HEK293 (cell line): ENCODE measurements at regions not wholly inside any gene's neighbourhood (a gene's known extent, or its start where the extent isn't known, plus 50 kb on each side); places are given as distances from the start of the nearest gene placed in this dataset.

Experiments used
- BCL11B ChIP-seq: fragments of 450-650 bp; formaldehyde crosslinking; IDR thresholded peaks from 2 replicates; pipeline ENCODE4 v1.5.1; 2016; ENCODE audit warnings: low read depth, missing biosample characterization, missing genetic modification characterization
- EGR2 ChIP-seq: fragments of 450-650 bp; formaldehyde crosslinking; IDR thresholded peaks from 2 replicates; pipeline ENCODE4 v1.5.1; 2016; ENCODE audit warnings: low read depth, missing biosample characterization, missing genetic modification characterization
- FEZF1 ChIP-seq: fragments of 450-650 bp; formaldehyde crosslinking; IDR thresholded peaks from 2 replicates; pipeline ENCODE4 v1.5.1; 2016; ENCODE audit warnings: missing biosample characterization, missing genetic modification characterization
- GFI1B ChIP-seq: fragments of 450-650 bp; formaldehyde crosslinking; IDR thresholded peaks from 2 replicates; pipeline ENCODE4 v1.5.1; 2016; ENCODE audit warnings: missing biosample characterization, missing genetic modification characterization
- KLF1 ChIP-seq: fragments of 450-650 bp; formaldehyde crosslinking; IDR thresholded peaks from 2 replicates; pipeline ENCODE4 v1.5.1; 2016; ENCODE audit warnings: missing biosample characterization, missing genetic modification characterization
- OSR2 ChIP-seq: fragments of 450-650 bp; formaldehyde crosslinking; IDR thresholded peaks from 2 replicates; pipeline ENCODE4 v1.5.1; 2016; ENCODE audit warnings: missing biosample characterization, missing genetic modification characterization
- YY1 ChIP-seq: fragments of 450-650 bp; formaldehyde crosslinking; IDR thresholded peaks from 2 replicates; pipeline ENCODE4 v1.5.1; 2018; ENCODE audit warnings: missing biosample characterization, missing genetic modification characterization
- ZBTB1 ChIP-seq: fragments of 450-650 bp; formaldehyde crosslinking; IDR thresholded peaks from 2 replicates; pipeline ENCODE4 v1.5.1; 2016; ENCODE audit warnings: missing biosample characterization, missing genetic modification characterization
- ZBTB48 ChIP-seq: fragments of 450-650 bp; formaldehyde crosslinking; IDR thresholded peaks from 2 replicates; pipeline ENCODE4 v1.5.1; 2016; ENCODE audit warnings: missing biosample characterization, missing genetic modification characterization
- ZNF133 ChIP-seq: fragments of 450-650 bp; formaldehyde crosslinking; IDR thresholded peaks from 2 replicates; pipeline ENCODE4 v1.5.1; 2016; ENCODE audit warnings: missing biosample characterization, missing genetic modification characterization
- ZNF155 ChIP-seq: fragments of 450-650 bp; formaldehyde crosslinking; IDR thresholded peaks from 2 replicates; pipeline ENCODE4 v1.5.1; 2016; ENCODE audit warnings: missing biosample characterization, missing genetic modification characterization
- ZNF184 ChIP-seq: fragments of 450-650 bp; IDR thresholded peaks from 2 replicates; pipeline ENCODE4 v1.5.1; 2018; ENCODE audit warnings: missing biosample characterization, mild to moderate bottlenecking, missing genetic modification characterization
- ZNF2 ChIP-seq: fragments of 450-650 bp; formaldehyde crosslinking; IDR thresholded peaks from 2 replicates; pipeline ENCODE4 v1.5.1; 2016; ENCODE audit warnings: missing biosample characterization, missing genetic modification characterization
- ZNF266 ChIP-seq: fragments of 450-650 bp; formaldehyde crosslinking; IDR thresholded peaks from 2 replicates; pipeline ENCODE4 v1.5.1; 2016; ENCODE audit warnings: missing biosample characterization, missing genetic modification characterization, low read depth
- ZNF366 ChIP-seq: fragments of 450-650 bp; formaldehyde crosslinking; conservative IDR thresholded peaks from 2 replicates; pipeline ENCODE4 v1.5.1; 2016; ENCODE audit warnings: missing biosample characterization, missing genetic modification characterization
- ZNF473 ChIP-seq: fragments of 450-650 bp; formaldehyde crosslinking; IDR thresholded peaks from 2 replicates; pipeline ENCODE4 v1.5.1; 2017; ENCODE audit warnings: missing biosample characterization, missing genetic modification characterization
- ZNF530 ChIP-seq: fragments of 450-650 bp; formaldehyde crosslinking; IDR thresholded peaks from 2 replicates; pipeline ENCODE4 v1.5.1; 2016; ENCODE audit warnings: low read depth, missing biosample characterization, missing genetic modification characterization
- ZNF560 ChIP-seq: fragments of 450-650 bp; formaldehyde crosslinking; IDR thresholded peaks from 2 replicates; pipeline ENCODE4 v1.5.1; 2017; ENCODE audit warnings: missing biosample characterization, missing genetic modification characterization, borderline replicate concordance
- ZNF596 ChIP-seq: fragments of 450-650 bp; IDR thresholded peaks from 2 replicates; pipeline ENCODE4 v1.5.0; 2018; ENCODE audit warnings: missing biosample characterization, mild to moderate bottlenecking, missing genetic modification characterization, moderate library complexity
- ZNF768 ChIP-seq: fragments of 450-650 bp; formaldehyde crosslinking; IDR thresholded peaks from 2 replicates; pipeline ENCODE4 v1.5.1; 2018; ENCODE audit warnings: missing biosample characterization, mild to moderate bottlenecking, missing genetic modification characterization
- ZNF837 ChIP-seq: fragments of 450-650 bp; formaldehyde crosslinking; IDR thresholded peaks from 2 replicates; pipeline ENCODE4 v1.5.1; 2016; ENCODE audit warnings: missing biosample characterization, missing genetic modification characterization
- ZSCAN30 ChIP-seq: fragments of 450-650 bp; IDR thresholded peaks from 2 replicates; pipeline ENCODE4 v1.5.1; 2018; ENCODE audit warnings: missing biosample characterization, mild to moderate bottlenecking, missing genetic modification characterization, moderate library complexity
- TF ChIP-seq, protein P1 (sequence below): fragments of 450-650 bp; formaldehyde crosslinking; IDR thresholded peaks from 2 replicates; pipeline ENCODE4 v1.5.1; 2016; ENCODE audit warnings: missing biosample characterization, missing genetic modification characterization, borderline replicate concordance
- TF ChIP-seq, protein P2 (sequence below): fragments of 450-650 bp; formaldehyde crosslinking; IDR thresholded peaks from 2 replicates; pipeline ENCODE4 v1.5.1; 2016; ENCODE audit warnings: missing biosample characterization, missing genetic modification characterization
- TF ChIP-seq, protein P3 (sequence below): fragments of 450-650 bp; formaldehyde crosslinking; IDR thresholded peaks from 2 replicates; pipeline ENCODE4 v1.5.1; 2016; ENCODE audit warnings: missing biosample characterization, missing genetic modification characterization
- TF ChIP-seq, protein P4 (sequence below): fragments of 450-650 bp; formaldehyde crosslinking; IDR thresholded peaks from 2 replicates; pipeline ENCODE4 v1.5.1; 2016; ENCODE audit warnings: missing biosample characterization, missing genetic modification characterization
- TF ChIP-seq, protein P5 (sequence below): fragments of 450-650 bp; formaldehyde crosslinking; IDR thresholded peaks from 2 replicates; pipeline ENCODE4 v1.5.1; 2016; ENCODE audit warnings: missing biosample characterization, missing genetic modification characterization, low read depth
- TF ChIP-seq, protein P6 (sequence below): fragments of 450-650 bp; formaldehyde crosslinking; IDR thresholded peaks from 2 replicates; pipeline ENCODE4 v1.5.1; 2017; ENCODE audit warnings: missing biosample characterization, mild to moderate bottlenecking, missing genetic modification characterization, moderate library complexity

DNA sequence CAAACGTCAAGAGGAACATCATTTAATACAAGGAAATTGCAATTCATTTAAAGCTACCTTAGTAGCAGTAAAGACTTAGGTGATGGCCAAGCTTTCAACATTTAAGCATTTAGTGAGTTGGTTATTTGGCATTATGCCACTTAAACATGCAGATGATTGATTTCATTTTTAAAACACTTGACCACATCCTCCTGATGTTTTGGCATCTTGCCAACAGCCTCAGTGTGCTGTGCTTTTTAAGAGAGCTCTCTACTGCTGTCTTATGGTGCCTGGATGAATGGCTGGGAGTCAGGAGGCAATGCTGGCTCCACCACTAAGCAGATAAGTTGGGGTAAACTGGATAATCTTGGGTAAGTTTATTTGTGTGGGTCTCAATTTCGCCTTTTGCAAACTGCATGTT is 364.5 kb downstream of the MAN2A1 start (continued):
- TF ChIP-seq, protein P1, sequence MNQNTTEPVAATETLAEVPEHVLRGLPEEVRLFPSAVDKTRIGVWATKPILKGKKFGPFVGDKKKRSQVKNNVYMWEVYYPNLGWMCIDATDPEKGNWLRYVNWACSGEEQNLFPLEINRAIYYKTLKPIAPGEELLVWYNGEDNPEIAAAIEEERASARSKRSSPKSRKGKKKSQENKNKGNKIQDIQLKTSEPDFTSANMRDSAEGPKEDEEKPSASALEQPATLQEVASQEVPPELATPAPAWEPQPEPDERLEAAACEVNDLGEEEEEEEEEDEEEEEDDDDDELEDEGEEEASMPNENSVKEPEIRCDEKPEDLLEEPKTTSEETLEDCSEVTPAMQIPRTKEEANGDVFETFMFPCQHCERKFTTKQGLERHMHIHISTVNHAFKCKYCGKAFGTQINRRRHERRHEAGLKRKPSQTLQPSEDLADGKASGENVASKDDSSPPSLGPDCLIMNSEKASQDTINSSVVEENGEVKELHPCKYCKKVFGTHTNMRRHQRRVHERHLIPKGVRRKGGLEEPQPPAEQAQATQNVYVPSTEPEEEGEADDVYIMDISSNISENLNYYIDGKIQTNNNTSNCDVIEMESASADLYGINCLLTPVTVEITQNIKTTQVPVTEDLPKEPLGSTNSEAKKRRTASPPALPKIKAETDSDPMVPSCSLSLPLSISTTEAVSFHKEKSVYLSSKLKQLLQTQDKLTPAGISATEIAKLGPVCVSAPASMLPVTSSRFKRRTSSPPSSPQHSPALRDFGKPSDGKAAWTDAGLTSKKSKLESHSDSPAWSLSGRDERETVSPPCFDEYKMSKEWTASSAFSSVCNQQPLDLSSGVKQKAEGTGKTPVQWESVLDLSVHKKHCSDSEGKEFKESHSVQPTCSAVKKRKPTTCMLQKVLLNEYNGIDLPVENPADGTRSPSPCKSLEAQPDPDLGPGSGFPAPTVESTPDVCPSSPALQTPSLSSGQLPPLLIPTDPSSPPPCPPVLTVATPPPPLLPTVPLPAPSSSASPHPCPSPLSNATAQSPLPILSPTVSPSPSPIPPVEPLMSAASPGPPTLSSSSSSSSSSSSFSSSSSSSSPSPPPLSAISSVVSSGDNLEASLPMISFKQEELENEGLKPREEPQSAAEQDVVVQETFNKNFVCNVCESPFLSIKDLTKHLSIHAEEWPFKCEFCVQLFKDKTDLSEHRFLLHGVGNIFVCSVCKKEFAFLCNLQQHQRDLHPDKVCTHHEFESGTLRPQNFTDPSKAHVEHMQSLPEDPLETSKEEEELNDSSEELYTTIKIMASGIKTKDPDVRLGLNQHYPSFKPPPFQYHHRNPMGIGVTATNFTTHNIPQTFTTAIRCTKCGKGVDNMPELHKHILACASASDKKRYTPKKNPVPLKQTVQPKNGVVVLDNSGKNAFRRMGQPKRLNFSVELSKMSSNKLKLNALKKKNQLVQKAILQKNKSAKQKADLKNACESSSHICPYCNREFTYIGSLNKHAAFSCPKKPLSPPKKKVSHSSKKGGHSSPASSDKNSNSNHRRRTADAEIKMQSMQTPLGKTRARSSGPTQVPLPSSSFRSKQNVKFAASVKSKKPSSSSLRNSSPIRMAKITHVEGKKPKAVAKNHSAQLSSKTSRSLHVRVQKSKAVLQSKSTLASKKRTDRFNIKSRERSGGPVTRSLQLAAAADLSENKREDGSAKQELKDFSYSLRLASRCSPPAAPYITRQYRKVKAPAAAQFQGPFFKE (tag by site-specific recombination), result no peak
- TF ChIP-seq ZNF2 (no peak), ZNF266 (tag by site-specific recombination) (no peak), ZBTB1 (tag by site-specific recombination) (no peak), ZNF473 (no peak), ZNF768 (tag by site-specific recombination) (no peak), FEZF1 (tag by site-specific recombination) (peak; percentile 51; the same call in 1 of the 2 replicates), GFI1B (no peak), ZSCAN30 (tag by site-specific recombination) (0 out of 2 replicates have a peak, but pooled peaks have one; percentile 35), EGR2 (tag by site-specific recombination) (no peak), ZNF837 (tag by site-specific recombination) (no peak), YY1 (tag by site-specific recombination) (no peak), ZNF560 (tag by site-specific recombination) (no peak), ZNF133 (no peak), ZBTB48 (no peak; the same call in 1 of the 2 replicates), BCL11B (tag by site-specific recombination) (no peak), ZNF155 (tag by site-specific recombination) (no peak), KLF1 (no peak), ZNF366 (tag by site-specific recombination) (no peak), ZNF184 (peak; percentile 96), ZNF530 (no peak), ZNF596 (tag by site-specific recombination) (no peak), OSR2 (tag by site-specific recombination) (peak; percentile 87)
- TF ChIP-seq, protein P2, sequence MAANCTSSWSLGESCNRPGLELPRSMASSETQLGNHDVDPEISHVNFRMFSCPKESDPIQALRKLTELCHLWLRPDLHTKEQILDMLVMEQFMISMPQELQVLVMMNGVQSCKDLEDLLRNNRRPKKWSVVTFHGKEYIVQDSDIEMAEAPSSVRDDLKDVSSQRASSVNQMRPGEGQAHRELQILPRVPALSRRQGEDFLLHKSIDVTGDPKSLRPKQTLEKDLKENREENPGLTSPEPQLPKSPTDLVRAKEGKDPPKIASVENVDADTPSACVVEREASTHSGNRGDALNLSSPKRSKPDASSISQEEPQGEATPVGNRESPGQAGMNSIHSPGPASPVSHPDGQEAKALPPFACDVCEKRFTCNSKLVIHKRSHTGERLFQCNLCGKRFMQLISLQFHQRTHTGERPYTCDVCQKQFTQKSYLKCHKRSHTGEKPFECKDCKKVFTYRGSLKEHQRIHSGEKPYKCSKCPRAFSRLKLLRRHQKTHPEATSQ (tag by site-specific recombination), result no peak
- TF ChIP-seq, protein P3, sequence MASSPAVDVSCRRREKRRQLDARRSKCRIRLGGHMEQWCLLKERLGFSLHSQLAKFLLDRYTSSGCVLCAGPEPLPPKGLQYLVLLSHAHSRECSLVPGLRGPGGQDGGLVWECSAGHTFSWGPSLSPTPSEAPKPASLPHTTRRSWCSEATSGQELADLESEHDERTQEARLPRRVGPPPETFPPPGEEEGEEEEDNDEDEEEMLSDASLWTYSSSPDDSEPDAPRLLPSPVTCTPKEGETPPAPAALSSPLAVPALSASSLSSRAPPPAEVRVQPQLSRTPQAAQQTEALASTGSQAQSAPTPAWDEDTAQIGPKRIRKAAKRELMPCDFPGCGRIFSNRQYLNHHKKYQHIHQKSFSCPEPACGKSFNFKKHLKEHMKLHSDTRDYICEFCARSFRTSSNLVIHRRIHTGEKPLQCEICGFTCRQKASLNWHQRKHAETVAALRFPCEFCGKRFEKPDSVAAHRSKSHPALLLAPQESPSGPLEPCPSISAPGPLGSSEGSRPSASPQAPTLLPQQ (tag by site-specific recombination), result peak; percentile 55; the same call in 1 of the 2 replicates
- TF ChIP-seq, protein P4, sequence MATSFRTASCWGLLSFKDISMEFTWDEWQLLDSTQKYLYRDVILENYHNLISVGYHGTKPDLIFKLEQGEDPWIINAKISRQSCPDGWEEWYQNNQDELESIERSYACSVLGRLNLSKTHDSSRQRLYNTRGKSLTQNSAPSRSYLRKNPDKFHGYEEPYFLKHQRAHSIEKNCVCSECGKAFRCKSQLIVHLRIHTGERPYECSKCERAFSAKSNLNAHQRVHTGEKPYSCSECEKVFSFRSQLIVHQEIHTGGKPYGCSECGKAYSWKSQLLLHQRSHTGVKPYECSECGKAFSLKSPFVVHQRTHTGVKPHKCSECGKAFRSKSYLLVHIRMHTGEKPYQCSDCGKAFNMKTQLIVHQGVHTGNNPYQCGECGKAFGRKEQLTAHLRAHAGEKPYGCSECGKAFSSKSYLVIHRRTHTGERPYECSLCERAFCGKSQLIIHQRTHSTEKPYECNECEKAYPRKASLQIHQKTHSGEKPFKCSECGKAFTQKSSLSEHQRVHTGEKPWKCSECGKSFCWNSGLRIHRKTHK (tag by site-specific recombination), result no peak
- TF ChIP-seq, protein P5, sequence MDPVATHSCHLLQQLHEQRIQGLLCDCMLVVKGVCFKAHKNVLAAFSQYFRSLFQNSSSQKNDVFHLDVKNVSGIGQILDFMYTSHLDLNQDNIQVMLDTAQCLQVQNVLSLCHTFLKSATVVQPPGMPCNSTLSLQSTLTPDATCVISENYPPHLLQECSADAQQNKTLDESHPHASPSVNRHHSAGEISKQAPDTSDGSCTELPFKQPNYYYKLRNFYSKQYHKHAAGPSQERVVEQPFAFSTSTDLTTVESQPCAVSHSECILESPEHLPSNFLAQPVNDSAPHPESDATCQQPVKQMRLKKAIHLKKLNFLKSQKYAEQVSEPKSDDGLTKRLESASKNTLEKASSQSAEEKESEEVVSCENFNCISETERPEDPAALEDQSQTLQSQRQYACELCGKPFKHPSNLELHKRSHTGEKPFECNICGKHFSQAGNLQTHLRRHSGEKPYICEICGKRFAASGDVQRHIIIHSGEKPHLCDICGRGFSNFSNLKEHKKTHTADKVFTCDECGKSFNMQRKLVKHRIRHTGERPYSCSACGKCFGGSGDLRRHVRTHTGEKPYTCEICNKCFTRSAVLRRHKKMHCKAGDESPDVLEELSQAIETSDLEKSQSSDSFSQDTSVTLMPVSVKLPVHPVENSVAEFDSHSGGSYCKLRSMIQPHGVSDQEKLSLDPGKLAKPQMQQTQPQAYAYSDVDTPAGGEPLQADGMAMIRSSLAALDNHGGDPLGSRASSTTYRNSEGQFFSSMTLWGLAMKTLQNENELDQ, result no peak
- TF ChIP-seq, protein P6, sequence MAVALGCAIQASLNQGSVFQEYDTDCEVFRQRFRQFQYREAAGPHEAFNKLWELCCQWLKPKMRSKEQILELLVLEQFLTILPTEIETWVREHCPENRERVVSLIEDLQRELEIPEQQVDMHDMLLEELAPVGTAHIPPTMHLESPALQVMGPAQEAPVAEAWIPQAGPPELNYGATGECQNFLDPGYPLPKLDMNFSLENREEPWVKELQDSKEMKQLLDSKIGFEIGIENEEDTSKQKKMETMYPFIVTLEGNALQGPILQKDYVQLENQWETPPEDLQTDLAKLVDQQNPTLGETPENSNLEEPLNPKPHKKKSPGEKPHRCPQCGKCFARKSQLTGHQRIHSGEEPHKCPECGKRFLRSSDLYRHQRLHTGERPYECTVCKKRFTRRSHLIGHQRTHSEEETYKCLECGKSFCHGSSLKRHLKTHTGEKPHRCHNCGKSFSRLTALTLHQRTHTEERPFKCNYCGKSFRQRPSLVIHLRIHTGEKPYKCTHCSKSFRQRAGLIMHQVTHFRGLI (tag by site-specific recombination), result no peak
